H7 (cell line): ENCODE measurements at regions not wholly inside any gene's neighbourhood (a gene's known extent, or its start where the extent isn't known, plus 50 kb on each side); places are given as distances from the start of the nearest gene placed in this dataset.
"Not testable (repeated sequence)": the region's sequence is repeated elsewhere in the genome, so short reads cannot be mapped to it uniquely, and the experiment has no call there.

ENCODE experiments used
- DNase-seq: peaks from one replicate; pipeline ENCODE4 v3.0.0; 2012
- H3K27me3 ChIP-seq: 2 replicates; pipeline ENCODE4 v1.6.0; 2011; ENCODE audit warnings: mild to moderate bottlenecking, low read length; ENCODE audit not compliant: control insufficient read depth, insufficient read depth
- H3K36me3 ChIP-seq: replicated peaks from 2 replicates; pipeline ENCODE4 v1.5.1; 2011; ENCODE audit warnings: low read length; ENCODE audit not compliant: control insufficient read depth, insufficient read depth
- H3K4me3 ChIP-seq: 2 replicates; pipeline ENCODE4 v1.5.1; 2011; ENCODE audit warnings: low read depth, mild to moderate bottlenecking, control low read depth, low read length, moderate library complexity; ENCODE audit not compliant: insufficient read depth

DNA sequence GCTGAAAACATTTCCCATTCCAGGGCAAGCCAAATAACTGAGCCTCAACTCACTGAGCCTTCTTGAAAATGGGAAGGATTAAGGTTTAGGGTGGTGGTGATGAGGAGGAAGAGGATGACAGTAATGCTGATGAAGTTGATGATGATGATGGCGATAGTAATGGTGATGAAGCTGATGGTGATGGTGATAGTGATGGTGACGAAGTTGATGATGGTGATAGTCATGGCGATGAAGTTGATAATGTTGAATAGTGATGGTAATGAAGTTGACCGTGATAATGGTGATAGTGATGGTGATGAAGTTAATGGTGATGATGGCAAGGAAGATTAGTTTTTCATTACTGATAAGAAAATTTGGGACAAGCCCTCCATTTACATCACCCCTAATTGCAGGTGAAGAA lies 285.8 kb upstream of the DYNLRB2 start:
- Histone ChIP-seq H3K27me3 (no peaks in the 10 kb centered on the region), H3K4me3 (no peak overlapping the region), H3K36me3 (no peaks in the 10 kb centered on the region)
- DNase-seq, result no peak

DNA sequence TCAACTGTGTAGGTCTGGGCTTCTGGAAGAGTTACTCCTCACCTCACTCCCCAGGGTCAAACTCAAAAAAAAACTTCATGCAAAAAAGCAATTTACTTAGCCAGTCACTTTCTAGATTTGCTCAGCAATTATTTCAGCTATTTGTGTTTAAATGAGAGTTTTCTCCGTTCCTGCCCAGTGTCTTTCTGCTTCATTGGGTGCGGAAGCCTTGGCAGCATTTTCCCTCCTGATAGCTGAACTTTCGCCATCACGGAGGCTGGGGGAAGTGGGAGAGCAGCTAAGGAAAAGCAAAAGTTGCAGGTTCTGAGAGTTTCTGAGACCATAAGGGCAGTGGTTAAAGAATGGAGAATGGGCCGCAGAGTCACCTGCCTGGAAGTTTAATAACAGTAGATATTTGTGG lies 287.1 kb upstream of the DYNLRB2 start:
- no peaks in the 10 kb centered on the region for H3K36me3 ChIP-seq
- H3K4me3 ChIP-seq, result no peak overlapping the region
- no peak for DNase-seq
- H3K27me3 ChIP-seq, result no peaks in the 10 kb centered on the region

GRCh38 chr16:80250381-80250780 lies 290.4 kb upstream of the DYNLRB2 start:
- no peaks in the 10 kb centered on the region for H3K36me3 ChIP-seq
- DNase-seq, result no peak
- H3K27me3 ChIP-seq, result no peaks in the 10 kb centered on the region
- H3K4me3 ChIP-seq, result no peak overlapping the region

DNA sequence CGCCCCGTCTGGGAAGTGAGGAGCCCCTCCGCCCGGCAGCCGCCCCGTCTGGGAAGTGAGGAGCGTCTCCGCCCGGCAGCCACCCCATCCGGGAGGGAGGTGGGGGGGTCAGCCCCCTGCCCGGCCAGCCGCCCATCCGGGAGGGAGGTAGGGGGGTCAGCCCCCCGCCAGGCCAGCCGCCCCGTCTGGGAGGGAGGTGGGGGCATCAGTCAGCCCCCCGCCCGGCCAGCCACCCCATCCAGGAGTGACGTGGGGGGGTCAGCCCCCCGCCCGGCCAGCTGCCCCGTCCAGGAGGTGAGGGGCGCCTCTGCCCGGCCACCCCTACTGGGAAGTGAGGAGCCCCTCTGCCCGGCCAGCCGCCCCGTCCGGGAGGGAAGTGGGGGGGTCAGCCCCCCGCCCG lies 297.5 kb upstream of the DYNLRB2 start:
- not testable (repeated sequence) for H3K27me3 ChIP-seq

GRCh38 chr16:80242279-80242678 lies 298.5 kb upstream of the DYNLRB2 start:
- not testable (repeated sequence) for DNase-seq, H3K4me3 ChIP-seq, H3K36me3 ChIP-seq, H3K27me3 ChIP-seq

More for the DNA sequence above, 297.5 kb upstream of the DYNLRB2 start:
- DNase-seq, H3K36me3 ChIP-seq, H3K4me3 ChIP-seq: not testable (repeated sequence)

DNA sequence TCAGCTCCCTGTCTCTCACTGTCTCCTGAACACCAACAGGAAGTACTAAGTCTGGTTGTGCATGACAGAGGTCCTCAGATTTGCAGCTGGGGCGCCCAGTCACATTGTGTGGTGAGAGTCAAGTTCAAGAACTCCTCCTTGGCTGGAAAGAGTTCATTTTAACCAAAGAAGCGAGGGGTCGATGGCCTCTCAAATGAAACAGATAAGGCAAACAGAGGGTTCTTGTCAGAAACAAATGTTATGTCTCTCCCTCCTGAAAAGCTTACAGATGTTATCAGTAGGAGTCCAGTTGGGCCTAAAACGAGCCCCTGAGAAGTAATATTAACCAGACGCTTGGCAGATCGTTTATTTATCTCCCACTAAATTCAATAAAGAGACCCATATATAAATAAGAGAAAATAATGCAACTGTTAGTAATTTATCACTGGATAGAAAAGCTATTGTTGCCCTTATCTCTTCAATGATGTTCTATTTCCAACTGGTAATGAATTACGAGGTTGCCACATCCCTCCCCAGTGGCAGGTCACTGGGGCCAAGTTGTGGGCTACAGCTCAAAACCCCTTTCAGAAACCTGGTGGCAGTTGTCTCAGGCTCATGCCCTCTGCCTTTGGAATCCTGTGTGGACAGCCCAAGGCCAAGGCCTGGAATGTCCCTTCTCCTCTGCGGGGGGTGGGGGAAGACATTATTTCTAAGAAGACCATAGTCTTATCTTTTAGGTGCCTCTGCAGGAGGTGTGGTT lies 307.5 kb upstream of the DYNLRB2 start:
- no peaks in the 10 kb centered on the region for H3K36me3 ChIP-seq
- H3K27me3 ChIP-seq, result no peaks in the 10 kb centered on the region
- H3K4me3 ChIP-seq, result no peak overlapping the region
- DNase-seq, result no peak

GRCh38 chr16:80231888-80232287 lies 308.9 kb upstream of the DYNLRB2 start:
- H3K4me3 ChIP-seq, result no peak overlapping the region
- no peak for DNase-seq

DNA sequence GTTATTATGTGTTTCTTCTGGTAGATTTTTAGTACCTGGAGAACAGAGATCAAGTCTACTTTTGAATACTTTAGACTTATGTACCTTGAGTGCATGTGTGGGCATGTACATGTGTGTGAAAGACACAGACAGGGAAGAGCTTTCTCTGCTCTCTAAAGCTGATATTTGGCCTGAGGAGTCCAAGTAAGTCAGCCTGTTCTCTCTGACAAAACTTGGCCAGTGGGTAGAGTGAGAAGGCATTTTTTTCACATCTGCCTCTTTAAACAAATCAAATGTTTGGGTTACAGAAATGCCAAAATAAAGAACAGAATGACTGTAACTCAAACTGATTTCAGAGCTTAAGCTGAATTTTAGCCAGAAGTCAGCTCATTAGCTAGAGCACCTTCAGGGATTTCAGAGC lies 309.7 kb upstream of the DYNLRB2 start:
- no peak for DNase-seq
- no peak overlapping the region for H3K4me3 ChIP-seq
- H3K27me3 ChIP-seq, result no peaks in the 10 kb centered on the region
- no peaks in the 10 kb centered on the region for H3K36me3 ChIP-seq

More at GRCh38 chr16:80231888-80232287, 308.9 kb upstream of the DYNLRB2 start:
- no peaks in the 10 kb centered on the region for H3K36me3 ChIP-seq
- no peaks in the 10 kb centered on the region for H3K27me3 ChIP-seq

DNA sequence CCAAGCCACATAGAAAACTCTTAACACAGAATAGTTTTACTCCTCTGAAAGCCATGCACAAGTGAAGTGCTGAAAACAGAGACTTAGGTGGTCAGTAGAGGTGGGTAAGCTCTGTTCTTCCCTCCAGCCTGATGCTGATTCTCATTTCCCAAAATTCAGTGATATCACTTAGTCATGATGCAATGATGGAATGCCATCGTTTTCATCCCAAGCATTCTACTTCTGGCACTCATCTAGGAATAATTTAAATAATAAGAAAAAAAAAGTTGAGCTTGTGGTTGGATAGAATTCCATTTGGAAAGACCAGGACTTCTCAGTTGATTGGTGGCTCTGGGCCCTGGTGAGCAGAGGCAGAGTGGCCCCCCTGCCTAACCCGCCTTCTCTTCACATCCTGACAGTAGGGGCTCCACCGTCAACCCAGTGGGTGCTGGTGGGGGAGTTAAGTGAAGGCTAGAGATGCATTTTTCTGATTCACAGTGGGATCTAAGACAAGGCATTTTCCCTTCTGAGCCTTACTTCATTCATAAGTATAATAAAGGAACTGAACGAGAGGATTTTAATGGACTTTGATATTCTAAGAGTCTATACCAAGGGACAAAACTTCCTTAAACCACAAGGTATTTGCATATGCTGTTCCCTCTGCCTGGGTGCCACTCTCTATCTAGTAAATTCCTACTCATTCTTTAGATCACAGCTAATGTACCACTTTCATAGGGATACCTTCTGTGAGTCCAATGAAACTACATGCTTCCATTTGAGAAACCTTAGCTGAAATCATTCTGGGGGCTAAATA lies 310.3 kb upstream of the DYNLRB2 start:
- Histone ChIP-seq H3K36me3 (no peaks in the 10 kb centered on the region), H3K27me3 (no peaks in the 10 kb centered on the region), H3K4me3 (no peak overlapping the region)
- no peak for DNase-seq

GRCh38 chr16:80226499-80226898 lies 314.3 kb upstream of the DYNLRB2 start:
- no peak for DNase-seq
- no peak overlapping the region for H3K4me3 ChIP-seq
- H3K36me3 ChIP-seq, result no peaks in the 10 kb centered on the region
- no peaks in the 10 kb centered on the region for H3K27me3 ChIP-seq

- Histone ChIP-seq H3K36me3 (no peaks in the 10 kb centered on the region), H3K27me3 (no peaks in the 10 kb centered on the region), H3K4me3 (no peak overlapping the region)
- DNase-seq, result no peak
These were observed 330.0 kb upstream of the DYNLRB2 start for GRCh38 chr16:80210787-80211186.

- Histone ChIP-seq H3K27me3 (no peaks in the 10 kb centered on the region; the same call in 1 of the 2 replicates), H3K4me3 (no peak overlapping the region), H3K36me3 (no peaks in the 10 kb centered on the region)
- DNase-seq, result no peak
These were observed 332.1 kb upstream of the DYNLRB2 start for GRCh38 chr16:80208743-80209142.

- H3K36me3 ChIP-seq, result no peaks in the 10 kb centered on the region
- H3K27me3 ChIP-seq, result no peaks in the 10 kb centered on the region; the same call in 1 of the 2 replicates
- DNase-seq, result no peak
- H3K4me3 ChIP-seq, result no peak overlapping the region
These were observed 332.8 kb upstream of the DYNLRB2 start for GRCh38 chr16:80208015-80208414.

- Histone ChIP-seq H3K27me3 (no peaks in the 10 kb centered on the region; the same call in 1 of the 2 replicates), H3K36me3 (no peaks in the 10 kb centered on the region), H3K4me3 (no peak overlapping the region)
- DNase-seq, result no peak
These were observed 337.0 kb upstream of the DYNLRB2 start for GRCh38 chr16:80203821-80204220.

GRCh38 chr16:80202831-80203413 lies 337.9 kb upstream of the DYNLRB2 start:
- no peak overlapping the region for H3K4me3 ChIP-seq
- no peaks in the 10 kb centered on the region for H3K36me3 ChIP-seq
- H3K27me3 ChIP-seq, result no peaks in the 10 kb centered on the region; the same call in 1 of the 2 replicates
- no peak for DNase-seq
